ENCODE measurements at regions not wholly inside any gene's neighbourhood (a gene's known extent, or its start where the extent isn't known, plus 50 kb on each side); places are given as distances from the start of the nearest gene placed in this dataset.

DNA sequence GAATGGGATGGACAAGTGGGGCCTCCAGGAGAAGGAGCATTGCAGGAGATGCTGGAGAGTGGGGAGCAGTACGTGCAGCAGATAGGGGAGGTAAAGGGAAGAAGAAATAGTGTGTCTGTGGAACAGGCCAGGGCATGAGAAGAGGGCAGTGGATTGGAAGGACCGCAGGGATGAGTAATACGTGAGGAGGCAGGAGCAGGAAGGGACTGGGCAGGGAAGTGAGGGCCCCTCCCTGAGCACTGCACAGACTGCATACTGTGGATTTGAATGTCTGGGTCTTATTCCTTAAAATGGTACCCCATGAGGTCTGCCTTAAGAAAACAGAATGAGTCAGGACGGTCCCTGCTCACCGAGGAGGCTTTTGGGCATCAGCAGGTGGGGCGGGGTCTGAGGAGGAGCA lies 210.0 kb upstream of the NDN start:
- H3K9me3 ChIP-seq: peaks cover 0 to 17% of the 10 kb centered on the region in 2 donors
- no peak for DNase-seq (ENCODE audit: low spot score in 2 of 2)
- no peak overlapping the region for H3K27ac ChIP-seq
- no peaks in the 10 kb centered on the region for H3K27me3 ChIP-seq
- TF ChIP-seq, protein P1, sequence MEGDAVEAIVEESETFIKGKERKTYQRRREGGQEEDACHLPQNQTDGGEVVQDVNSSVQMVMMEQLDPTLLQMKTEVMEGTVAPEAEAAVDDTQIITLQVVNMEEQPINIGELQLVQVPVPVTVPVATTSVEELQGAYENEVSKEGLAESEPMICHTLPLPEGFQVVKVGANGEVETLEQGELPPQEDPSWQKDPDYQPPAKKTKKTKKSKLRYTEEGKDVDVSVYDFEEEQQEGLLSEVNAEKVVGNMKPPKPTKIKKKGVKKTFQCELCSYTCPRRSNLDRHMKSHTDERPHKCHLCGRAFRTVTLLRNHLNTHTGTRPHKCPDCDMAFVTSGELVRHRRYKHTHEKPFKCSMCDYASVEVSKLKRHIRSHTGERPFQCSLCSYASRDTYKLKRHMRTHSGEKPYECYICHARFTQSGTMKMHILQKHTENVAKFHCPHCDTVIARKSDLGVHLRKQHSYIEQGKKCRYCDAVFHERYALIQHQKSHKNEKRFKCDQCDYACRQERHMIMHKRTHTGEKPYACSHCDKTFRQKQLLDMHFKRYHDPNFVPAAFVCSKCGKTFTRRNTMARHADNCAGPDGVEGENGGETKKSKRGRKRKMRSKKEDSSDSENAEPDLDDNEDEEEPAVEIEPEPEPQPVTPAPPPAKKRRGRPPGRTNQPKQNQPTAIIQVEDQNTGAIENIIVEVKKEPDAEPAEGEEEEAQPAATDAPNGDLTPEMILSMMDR (IDR thresholded peaks at IDR 0.05): no peak
- TF ChIP-seq POLR2AphosphoS5 (IDR thresholded peaks at IDR 0.05) (no peak), POLR2A (IDR thresholded peaks at IDR 0.05) (no peak)
- no peaks in the 10 kb centered on the region for H3K36me3 ChIP-seq
- no peaks in the 10 kb centered on the region for H3K4me1 ChIP-seq
- no peak overlapping the region for H3K4me3 ChIP-seq
- intact Hi-C loops (cut with DNase I; ENCODE audit: low total_unique reads): no loop called here

DNA sequence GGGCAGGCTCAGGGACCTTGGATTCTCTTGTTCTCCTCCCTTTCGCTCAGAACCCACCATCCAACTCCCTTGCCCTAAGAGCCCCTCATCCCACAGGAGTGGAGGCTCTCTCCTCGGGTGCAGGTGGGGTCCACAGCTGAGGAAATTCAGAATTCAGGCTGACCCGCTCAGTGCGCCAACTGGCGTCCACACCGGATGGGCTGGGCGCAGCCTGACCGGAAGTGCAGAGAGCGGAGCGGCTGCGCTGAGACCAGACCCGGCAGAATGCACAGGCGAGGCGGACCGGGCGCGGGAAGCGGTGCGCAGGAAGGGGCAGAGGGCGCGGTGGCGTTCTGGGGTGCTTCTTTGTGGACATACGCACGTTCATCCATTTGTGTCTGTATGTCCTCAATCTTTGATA lies 210.4 kb upstream of the NDN start:
- DNase-seq (ENCODE audit: low spot score in 2 of 2): no peak
- no peak for TF ChIP-seq POLR2AphosphoS5 (IDR thresholded peaks at IDR 0.05)
- no peak for TF ChIP-seq POLR2A (IDR thresholded peaks at IDR 0.05)
- TF ChIP-seq, protein P1 (IDR thresholded peaks at IDR 0.05): no peak
- intact Hi-C loops (cut with DNase I; ENCODE audit: low total_unique reads): no loop called here
- H3K27me3 ChIP-seq: no peaks in the 10 kb centered on the region
- H3K4me3 ChIP-seq: no peak overlapping the region
- H3K9me3 ChIP-seq: peaks cover 0 to 17% of the 10 kb centered on the region in 2 donors
- H3K27ac ChIP-seq: no peak overlapping the region
- H3K4me1 ChIP-seq: no peaks in the 10 kb centered on the region
- H3K36me3 ChIP-seq: no peaks in the 10 kb centered on the region

DNA sequence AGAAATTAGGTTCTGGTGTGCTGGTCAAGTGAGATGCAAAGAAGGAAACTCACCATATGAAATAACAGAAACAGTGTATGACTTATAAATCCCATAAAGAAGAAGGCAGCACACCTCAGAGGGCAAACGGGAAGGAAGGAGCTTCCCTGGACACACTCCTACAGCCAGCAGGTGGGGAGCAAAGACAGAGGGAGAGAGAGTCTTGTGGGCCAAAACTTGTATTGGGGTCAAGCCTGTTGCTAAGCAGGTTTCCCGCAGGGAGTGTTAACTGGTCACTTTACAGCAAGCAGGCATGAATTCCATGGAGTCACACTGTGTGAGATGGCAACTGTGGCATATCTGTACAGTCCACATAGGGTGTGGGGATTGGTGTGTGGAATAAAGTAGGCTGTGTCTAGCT lies 222.9 kb upstream of the NDN start:
- no peaks in the 10 kb centered on the region for H3K27me3 ChIP-seq
- no peaks in the 10 kb centered on the region for H3K4me1 ChIP-seq
- TF ChIP-seq POLR2A (IDR thresholded peaks at IDR 0.05): no peak
- TF ChIP-seq, protein P1 (IDR thresholded peaks at IDR 0.05): no peak
- no peak for TF ChIP-seq POLR2AphosphoS5 (IDR thresholded peaks at IDR 0.05)
- H3K4me3 ChIP-seq: no peak overlapping the region
- no peak overlapping the region for H3K27ac ChIP-seq
- no peaks in the 10 kb centered on the region for H3K9me3 ChIP-seq
- intact Hi-C loops (cut with DNase I; ENCODE audit: low total_unique reads): no loop called here
- no peak for DNase-seq (ENCODE audit: low spot score in 2 of 2)
- H3K36me3 ChIP-seq: no peaks in the 10 kb centered on the region

DNA sequence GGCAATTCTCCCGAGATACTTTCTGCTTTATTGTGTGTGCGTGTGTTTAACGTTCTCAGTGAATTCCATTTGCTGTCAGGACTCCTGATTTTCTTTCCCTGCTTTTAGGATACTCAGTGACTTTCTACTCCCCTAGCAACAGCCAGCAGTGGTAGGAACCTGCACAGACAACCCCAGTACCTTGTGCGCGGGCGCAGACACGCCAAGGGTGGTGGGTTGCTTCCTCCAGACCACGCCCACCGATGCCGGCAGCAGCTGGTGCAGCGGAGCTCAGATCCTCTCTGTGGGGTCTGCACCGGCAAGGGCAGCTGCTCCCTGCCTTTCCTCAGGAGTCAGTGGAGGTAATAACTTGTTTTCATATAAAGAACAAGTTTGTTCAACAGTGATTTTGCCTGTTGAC lies 225.1 kb upstream of the NDN start:
- intact Hi-C loops (cut with DNase I; ENCODE audit: low total_unique reads): no loop called here
- Histone ChIP-seq H3K9me3 (no peaks in the 10 kb centered on the region), H3K27ac (no peak overlapping the region), H3K36me3 (no peaks in the 10 kb centered on the region), H3K4me3 (no peak overlapping the region), H3K4me1 (no peaks in the 10 kb centered on the region), H3K27me3 (no peaks in the 10 kb centered on the region)
- DNase-seq (ENCODE audit: low spot score in 2 of 2): no peak
- TF ChIP-seq, protein P1 (IDR thresholded peaks at IDR 0.05): no peak
- no peak for TF ChIP-seq POLR2A (IDR thresholded peaks at IDR 0.05)
- TF ChIP-seq POLR2AphosphoS5 (IDR thresholded peaks at IDR 0.05): no peak

DNA sequence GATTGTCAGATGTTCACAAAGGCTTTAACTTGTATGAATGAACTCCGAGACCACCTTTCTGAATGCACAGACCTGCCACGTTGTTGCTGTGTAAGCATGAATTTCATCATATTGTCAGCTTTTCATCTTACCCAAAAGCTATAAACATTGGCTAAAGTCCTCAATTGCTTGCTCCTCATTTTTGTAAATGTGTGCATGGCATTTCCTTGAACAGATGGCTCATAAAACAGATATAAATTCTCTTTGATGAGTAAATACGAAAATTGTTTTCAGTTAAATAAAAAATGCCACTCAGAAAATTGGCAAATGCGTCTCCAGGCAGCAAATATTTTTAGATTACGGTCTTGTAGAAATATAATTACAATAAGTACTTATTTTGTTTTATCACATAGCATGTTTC lies 226.0 kb upstream of the NDN start:
- no peaks in the 10 kb centered on the region for H3K4me1 ChIP-seq
- no peak for DNase-seq (ENCODE audit: low spot score in 2 of 2)

More for the DNA sequence above, 226.0 kb upstream of the NDN start:
- Histone ChIP-seq H3K36me3 (no peaks in the 10 kb centered on the region), H3K4me3 (no peak overlapping the region), H3K9me3 (no peaks in the 10 kb centered on the region), H3K27ac (no peak overlapping the region), H3K27me3 (no peaks in the 10 kb centered on the region)
- TF ChIP-seq POLR2A (IDR thresholded peaks at IDR 0.05) (no peak), POLR2AphosphoS5 (IDR thresholded peaks at IDR 0.05) (no peak)
- TF ChIP-seq, protein P1 (IDR thresholded peaks at IDR 0.05): no peak
- intact Hi-C loops (cut with DNase I; ENCODE audit: low total_unique reads): no loop called here

Measured in breast epithelium (tissue), 4 donors.